ENCODE measurements at regions not wholly inside any gene's neighbourhood (a gene's known extent, or its start where the extent isn't known, plus 50 kb on each side); places are given as distances from the start of the nearest gene placed in this dataset.
A peak's percentile ranks its signal among the peaks of the same experiment; 100 is the strongest.

DNA sequence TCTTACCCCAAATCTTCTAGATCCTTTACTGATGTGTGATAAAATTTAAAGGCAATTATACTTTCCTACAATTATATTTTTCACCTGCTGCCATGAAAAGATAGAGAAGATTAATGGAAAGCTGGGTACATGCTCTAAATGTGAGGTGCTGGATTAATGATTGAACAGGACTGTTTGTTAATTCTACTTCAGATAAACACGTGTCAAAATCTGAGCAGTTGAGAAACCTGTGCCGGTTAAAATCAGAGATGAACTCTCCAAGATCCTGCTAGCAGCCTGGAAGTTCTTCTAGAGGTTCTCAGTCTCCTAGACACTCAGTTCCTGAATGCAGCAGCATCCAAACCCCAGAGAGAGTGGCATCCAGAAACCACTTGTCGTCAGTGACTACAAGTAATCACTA is 69.2 kb downstream of the INHBA start:
- TF ChIP-seq, protein P1, sequence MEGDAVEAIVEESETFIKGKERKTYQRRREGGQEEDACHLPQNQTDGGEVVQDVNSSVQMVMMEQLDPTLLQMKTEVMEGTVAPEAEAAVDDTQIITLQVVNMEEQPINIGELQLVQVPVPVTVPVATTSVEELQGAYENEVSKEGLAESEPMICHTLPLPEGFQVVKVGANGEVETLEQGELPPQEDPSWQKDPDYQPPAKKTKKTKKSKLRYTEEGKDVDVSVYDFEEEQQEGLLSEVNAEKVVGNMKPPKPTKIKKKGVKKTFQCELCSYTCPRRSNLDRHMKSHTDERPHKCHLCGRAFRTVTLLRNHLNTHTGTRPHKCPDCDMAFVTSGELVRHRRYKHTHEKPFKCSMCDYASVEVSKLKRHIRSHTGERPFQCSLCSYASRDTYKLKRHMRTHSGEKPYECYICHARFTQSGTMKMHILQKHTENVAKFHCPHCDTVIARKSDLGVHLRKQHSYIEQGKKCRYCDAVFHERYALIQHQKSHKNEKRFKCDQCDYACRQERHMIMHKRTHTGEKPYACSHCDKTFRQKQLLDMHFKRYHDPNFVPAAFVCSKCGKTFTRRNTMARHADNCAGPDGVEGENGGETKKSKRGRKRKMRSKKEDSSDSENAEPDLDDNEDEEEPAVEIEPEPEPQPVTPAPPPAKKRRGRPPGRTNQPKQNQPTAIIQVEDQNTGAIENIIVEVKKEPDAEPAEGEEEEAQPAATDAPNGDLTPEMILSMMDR (IDR thresholded peaks at IDR 0.05; ENCODE audit: extremely low read depth, insufficient read depth, missing control alignments) = no peak
- in situ Hi-C loops (cut with MboI; ENCODE audit: low pct_unique_long_range_greater_than_20kb, low sequenced_read_pairs, unreplicated experiment) = no loop called here
- no peak for DNase-seq (ENCODE audit: low spot score)

DNA sequence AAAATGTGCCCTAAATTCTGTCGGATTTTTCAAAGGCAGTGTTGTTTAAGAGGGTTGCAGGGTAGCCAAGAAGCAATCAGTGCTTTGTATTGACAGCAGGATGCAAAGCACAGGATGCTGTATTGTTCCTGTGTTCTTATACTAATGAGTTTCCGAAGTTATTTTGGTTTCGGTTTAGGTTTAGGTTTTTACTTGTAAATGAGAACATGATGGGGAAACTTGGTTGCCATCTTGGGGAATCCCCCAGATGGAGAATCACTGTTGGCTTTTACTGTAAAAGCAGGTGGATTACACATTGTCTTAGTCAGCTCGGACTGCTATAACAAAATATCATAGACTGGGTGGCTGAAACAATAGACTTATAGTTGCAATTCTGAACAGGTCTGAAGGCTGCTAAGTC is 72.1 kb downstream of the INHBA start:
- TF ChIP-seq, protein P1 (IDR thresholded peaks at IDR 0.05; ENCODE audit: extremely low read depth, insufficient read depth, missing control alignments) = no peak
- peak; percentile 2 for DNase-seq (ENCODE audit: low spot score)
- in situ Hi-C loops (cut with MboI; ENCODE audit: low pct_unique_long_range_greater_than_20kb, low sequenced_read_pairs, unreplicated experiment) = no loop called here

DNA sequence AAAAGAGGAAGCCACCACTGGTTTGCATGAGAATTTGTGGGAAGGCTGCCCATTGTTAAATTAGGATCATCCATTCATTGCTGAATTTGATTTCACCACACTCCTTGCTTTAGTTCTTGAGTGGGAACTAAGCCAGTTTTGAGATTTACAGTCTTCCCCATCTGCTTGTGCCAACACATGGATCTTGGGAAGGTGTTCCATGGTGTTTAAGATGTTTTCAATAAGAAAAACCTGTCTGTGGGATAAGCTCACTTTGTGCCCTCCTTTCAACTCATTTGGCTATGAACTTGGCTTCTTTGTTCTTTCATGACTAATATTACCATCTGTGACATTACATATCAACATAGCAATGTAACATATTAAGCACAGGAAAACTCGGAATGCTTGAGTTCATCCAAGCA is 73.2 kb downstream of the INHBA start:
- TF ChIP-seq, protein P1 (IDR thresholded peaks at IDR 0.05; ENCODE audit: extremely low read depth, insufficient read depth, missing control alignments) = no peak
- in situ Hi-C loops (cut with MboI; ENCODE audit: low pct_unique_long_range_greater_than_20kb, low sequenced_read_pairs, unreplicated experiment) = no loop called here

DNA sequence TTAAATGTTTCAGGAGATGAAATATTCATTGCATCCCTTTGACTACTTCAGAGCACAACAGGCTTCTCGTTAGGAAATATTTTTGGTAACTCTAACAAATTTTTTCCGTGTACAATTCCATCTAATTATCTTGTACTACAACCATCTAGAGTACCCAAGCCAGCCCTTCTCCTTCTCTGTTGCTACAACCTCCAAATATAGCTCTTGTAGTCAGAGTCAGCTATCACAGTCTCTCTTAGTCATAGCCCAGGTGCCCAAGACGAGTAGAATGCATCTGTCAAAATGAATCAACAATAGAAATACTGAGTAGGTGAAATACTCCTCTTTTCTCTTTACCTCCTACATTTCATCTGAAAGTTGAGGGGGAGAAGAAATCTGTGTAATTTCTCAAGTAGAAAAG is 74.0 kb downstream of the INHBA start:
- TF ChIP-seq, protein P1 (IDR thresholded peaks at IDR 0.05; ENCODE audit: extremely low read depth, insufficient read depth, missing control alignments) = no peak
- in situ Hi-C loops (cut with MboI; ENCODE audit: low pct_unique_long_range_greater_than_20kb, low sequenced_read_pairs, unreplicated experiment) = no loop called here
- no peak for DNase-seq (ENCODE audit: low spot score)

More for the DNA sequence above, 73.2 kb downstream of the INHBA start:
- DNase-seq (ENCODE audit: low spot score) = no peak

DNA sequence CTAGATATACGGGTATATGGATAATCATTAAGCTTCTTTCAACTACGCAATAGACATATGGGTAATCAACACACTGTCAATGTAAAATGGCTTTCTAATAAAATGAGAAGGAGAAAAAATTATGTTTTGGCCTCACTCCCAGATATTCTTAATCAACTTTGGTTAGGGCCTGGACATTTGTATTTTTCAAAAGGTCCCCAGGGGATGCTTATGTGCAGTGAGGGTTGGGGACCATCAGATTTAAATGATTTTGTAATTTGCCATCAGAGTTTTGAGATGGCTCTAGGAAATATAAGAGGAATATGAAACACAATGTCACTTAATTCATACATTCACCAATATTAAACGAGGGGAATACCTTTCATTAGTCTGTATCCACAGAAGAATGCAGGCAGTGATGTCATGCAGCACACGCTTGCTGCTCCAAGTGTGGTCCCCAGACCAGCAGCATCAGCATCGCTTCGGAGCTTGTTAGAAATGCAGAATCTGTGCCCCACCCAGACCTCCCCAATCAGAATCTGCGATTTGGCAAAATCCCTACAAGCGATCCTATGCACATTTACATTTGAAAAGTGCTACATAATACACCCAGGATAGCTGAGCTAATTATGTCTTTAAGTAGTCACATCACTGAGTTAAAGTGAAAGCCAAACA is 75.1 kb downstream of the INHBA start:
- in situ Hi-C loops (cut with MboI; ENCODE audit: low pct_unique_long_range_greater_than_20kb, low sequenced_read_pairs, unreplicated experiment) = no loop called here
- TF ChIP-seq, protein P1 (IDR thresholded peaks at IDR 0.05; ENCODE audit: extremely low read depth, insufficient read depth, missing control alignments) = no peak
- no peak for DNase-seq (ENCODE audit: low spot score)

DNA sequence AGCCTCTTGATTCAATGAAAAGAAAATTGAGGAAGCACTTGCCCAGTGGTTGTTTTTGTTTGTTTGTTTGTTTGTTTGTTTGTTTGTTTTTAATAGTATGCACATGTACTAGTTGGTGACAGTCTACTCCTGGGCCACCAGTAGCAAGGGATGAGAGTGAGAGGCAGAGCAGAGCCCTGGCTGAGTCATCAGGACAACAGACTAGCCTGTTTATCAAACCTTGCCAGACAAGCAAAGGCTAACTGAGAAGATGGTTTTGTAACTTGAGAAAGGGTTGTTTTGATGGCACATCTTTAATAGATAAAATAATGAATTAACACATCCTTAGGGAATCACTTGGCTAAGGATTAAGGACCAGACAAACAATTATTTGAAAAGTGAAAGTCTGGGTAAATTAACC is 78.1 kb downstream of the INHBA start:
- TF ChIP-seq, protein P1 (IDR thresholded peaks at IDR 0.05; ENCODE audit: extremely low read depth, insufficient read depth, missing control alignments) = no peak
- DNase-seq (ENCODE audit: low spot score) = no peak
- in situ Hi-C loops (cut with MboI; ENCODE audit: low pct_unique_long_range_greater_than_20kb, low sequenced_read_pairs, unreplicated experiment) = no loop called here
